ENCODE measurements at regions not wholly inside any gene's neighbourhood (a gene's known extent, or its start where the extent isn't known, plus 50 kb on each side); places are given as distances from the start of the nearest gene placed in this dataset.

- DNase-seq (ENCODE audit: low spot score in 2 of 2) = no peak
- 92 to 95% methylated on average over 3 of the region's 3 CpGs for WGBS, 2 donors
- Histone ChIP-seq H3K4me3 (no peak overlapping the region), H3K36me3 (no peaks in the 10 kb centered on the region), H3K27ac (no peak overlapping the region), H3K4me1 (no peaks in the 10 kb centered on the region), H3K27me3 (no peaks in the 10 kb centered on the region), H3K9me3 (peaks cover 0 to 21% (median 2%) of the 10 kb centered on the region in 4 donors)
- TF ChIP-seq EP300 (IDR thresholded peaks at IDR 0.05) = no peak
Observed at GRCh38 chr6:94036024-94036423, 616.7 kb upstream of the EPHA7 start.

GRCh38 chr6:94027374-94027773, 608.0 kb upstream of the EPHA7 start:
- WGBS, 2 donors = 87 to 97% methylated on average over 1 of the region's 1 CpG
- no peaks in the 10 kb centered on the region for H3K27me3 ChIP-seq
- no peak for DNase-seq (ENCODE audit: low spot score in 2 of 2)
- H3K36me3 ChIP-seq = no peaks in the 10 kb centered on the region
- no peak overlapping the region for H3K27ac ChIP-seq
- H3K9me3 ChIP-seq = no peaks in the 10 kb centered on the region
- H3K4me1 ChIP-seq = no peaks in the 10 kb centered on the region
- TF ChIP-seq CTCF (IDR thresholded peaks at IDR 0.05) = no peak
- no peak for TF ChIP-seq EP300 (IDR thresholded peaks at IDR 0.05)
- TF ChIP-seq POLR2A (IDR thresholded peaks at IDR 0.05) = no peak
- H3K4me3 ChIP-seq = no peak overlapping the region

GRCh38 chr6:94026575-94026974, 607.2 kb upstream of the EPHA7 start:
- no peaks in the 10 kb centered on the region for H3K36me3 ChIP-seq
- no peaks in the 10 kb centered on the region for H3K4me1 ChIP-seq
- TF ChIP-seq EP300 (IDR thresholded peaks at IDR 0.05) (no peak), CTCF (IDR thresholded peaks at IDR 0.05) (no peak), POLR2A (IDR thresholded peaks at IDR 0.05) (no peak)
- H3K9me3 ChIP-seq = no peaks in the 10 kb centered on the region
- H3K27me3 ChIP-seq = no peaks in the 10 kb centered on the region
- 83 to 85% methylated on average over 8 of the region's 8 CpGs for WGBS, 2 donors
- H3K27ac ChIP-seq = no peak overlapping the region
- DNase-seq (ENCODE audit: low spot score in 2 of 2) = no peak
- no peak overlapping the region for H3K4me3 ChIP-seq

- WGBS, 2 donors = 15 to 18% methylated on average over 1 of the region's 1 CpG
- TF ChIP-seq CTCF (IDR thresholded peaks at IDR 0.05) (no peak), EP300 (IDR thresholded peaks at IDR 0.05) (no peak), POLR2A (IDR thresholded peaks at IDR 0.05) (no peak)
- no peaks in the 10 kb centered on the region for H3K27me3 ChIP-seq
Observed at GRCh38 chr6:94005835-94006234, 586.5 kb upstream of the EPHA7 start.

GRCh38 chr6:93992976-93993375, 573.6 kb upstream of the EPHA7 start:
- TF ChIP-seq CTCF (IDR thresholded peaks at IDR 0.05) (no peak), POLR2A (IDR thresholded peaks at IDR 0.05) (no peak), EP300 (IDR thresholded peaks at IDR 0.05) (no peak)
- DNase-seq (ENCODE audit: low spot score in 2 of 2) = no peak
- WGBS, 2 donors = 8 to 15% methylated on average over 1 of the region's 1 CpG
- Histone ChIP-seq H3K36me3 (no peaks in the 10 kb centered on the region), H3K4me3 (no peak overlapping the region), H3K9me3 (no peaks in the 10 kb centered on the region), H3K27ac (no peak overlapping the region), H3K27me3 (no peaks in the 10 kb centered on the region), H3K4me1 (no peaks in the 10 kb centered on the region)

More at GRCh38 chr6:94005835-94006234, 586.5 kb upstream of the EPHA7 start:
- H3K4me3 ChIP-seq = no peak overlapping the region
- no peaks in the 10 kb centered on the region for H3K36me3 ChIP-seq
- no peaks in the 10 kb centered on the region for H3K9me3 ChIP-seq
- DNase-seq (ENCODE audit: low spot score in 2 of 2) = no peak
- H3K27ac ChIP-seq = no peak overlapping the region
- no peaks in the 10 kb centered on the region for H3K4me1 ChIP-seq

GRCh38 chr6:93989630-93990029, 570.3 kb upstream of the EPHA7 start:
- Histone ChIP-seq H3K4me1 (no peaks in the 10 kb centered on the region), H3K4me3 (no peak overlapping the region), H3K9me3 (no peaks in the 10 kb centered on the region), H3K27me3 (no peaks in the 10 kb centered on the region), H3K36me3 (no peaks in the 10 kb centered on the region), H3K27ac (no peak overlapping the region)
- no peak for DNase-seq (ENCODE audit: low spot score in 2 of 2)
- WGBS, 2 donors = 95 to 97% methylated on average over 2 of the region's 2 CpGs
- TF ChIP-seq EP300 (IDR thresholded peaks at IDR 0.05) (no peak), POLR2A (IDR thresholded peaks at IDR 0.05) (no peak), CTCF (IDR thresholded peaks at IDR 0.05) (no peak)

Measured in tibial nerve (tissue), 4 donors.